Upper lobe of right lung (tissue), 1 donor: ENCODE measurements at regions not wholly inside any gene's neighbourhood (a gene's known extent, or its start where the extent isn't known, plus 50 kb on each side); places are given as distances from the start of the nearest gene placed in this dataset.

ENCODE experiments used
- ATAC-seq: fragments of 200-7000 bp; cut with Tn5 transposase; one replicate; pipeline ENCODE4 v1.9.1; 2020; ENCODE audit warnings: mild to moderate bottlenecking, moderate library complexity
- DNase-seq: peaks from one replicate; pipeline ENCODE4 v3.0.0-alpha.2; 2020
- H3K27ac ChIP-seq: fragments of 200-600 bp; one replicate; pipeline ENCODE4 v1.8.0; 2022
- H3K27me3 ChIP-seq: fragments of 200-600 bp; one replicate; pipeline ENCODE4 v1.8.0; 2022; ENCODE audit warnings: mild to moderate bottlenecking
- H3K36me3 ChIP-seq: fragments of 200-600 bp; one replicate; pipeline ENCODE4 v1.8.0; 2022
- H3K4me1 ChIP-seq: fragments of 200-600 bp; one replicate; pipeline ENCODE4 v1.8.0; 2022
- H3K4me3 ChIP-seq: fragments of 200-600 bp; one replicate; pipeline ENCODE4 v1.8.0; 2022; ENCODE audit warnings: mild to moderate bottlenecking
- H3K9me3 ChIP-seq: fragments of 200-600 bp; one replicate; pipeline ENCODE4 v1.8.0; 2022
- CTCF ChIP-seq: fragments of 200-600 bp; IDR thresholded peaks from one replicate; pipeline ENCODE4 v1.8.0; 2022; ENCODE audit warnings: antibody characterized with exemption
- intact Hi-C: fragments of 100-400 bp; cut with DNase I; formaldehyde crosslinking; loops from one replicate; pipeline ENCODE4 v1.11.0; 2022
- donor health status: DM: no; HTN: yes; CAD: no; lungs with severe emphysema.

GRCh38 chr4:116531870-116532269 lies 553.5 kb downstream of the TRAM1L1 start:
- Histone ChIP-seq H3K4me3 (no peak overlapping the region), H3K27ac (no peak overlapping the region), H3K27me3 (no peaks in the 10 kb centered on the region), H3K4me1 (no peaks in the 10 kb centered on the region), H3K9me3 (no peaks in the 10 kb centered on the region), H3K36me3 (no peaks in the 10 kb centered on the region)
- intact Hi-C loops: no loop called here
- no peak for ATAC-seq
- no peak for TF ChIP-seq CTCF
- DNase-seq: no peak

- DNase-seq: no peak
- H3K9me3 ChIP-seq: no peaks in the 10 kb centered on the region
- no peak overlapping the region for H3K4me3 ChIP-seq
- ATAC-seq: no peak
- H3K27me3 ChIP-seq: no peaks in the 10 kb centered on the region
- intact Hi-C loops: no loop called here
- H3K27ac ChIP-seq: no peak overlapping the region
- no peaks in the 10 kb centered on the region for H3K36me3 ChIP-seq
- no peak for TF ChIP-seq CTCF
- H3K4me1 ChIP-seq: no peaks in the 10 kb centered on the region
Measured at GRCh38 chr4:116531026-116531425, 554.4 kb downstream of the TRAM1L1 start.

DNA sequence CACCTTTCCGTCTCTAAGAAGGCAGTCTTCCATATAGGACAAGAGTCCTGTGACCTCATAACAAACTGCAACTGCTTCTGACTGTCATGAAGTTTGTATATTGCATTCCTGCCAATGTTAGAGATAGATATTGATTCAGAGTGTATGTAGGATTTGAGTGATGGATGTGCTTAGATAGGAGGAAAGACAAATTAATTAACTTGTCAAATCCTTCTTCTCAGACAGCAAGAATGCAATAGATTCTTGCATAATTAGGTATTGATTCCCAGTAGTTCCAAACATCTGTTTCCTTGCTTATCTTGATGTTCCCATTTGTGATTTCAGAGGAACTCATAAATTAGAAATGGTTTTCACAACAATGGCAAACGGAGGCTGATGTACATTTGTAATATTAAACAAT lies 555.3 kb downstream of the TRAM1L1 start:
- TF ChIP-seq CTCF: no peak
- intact Hi-C loops: no loop called here
- Histone ChIP-seq H3K27ac (no peak overlapping the region), H3K4me3 (no peak overlapping the region), H3K36me3 (no peaks in the 10 kb centered on the region), H3K9me3 (no peaks in the 10 kb centered on the region), H3K4me1 (no peaks in the 10 kb centered on the region), H3K27me3 (no peaks in the 10 kb centered on the region)
- DNase-seq (no peak), ATAC-seq (no peak)

- no peak for DNase-seq
- no peak for TF ChIP-seq CTCF
- Histone ChIP-seq H3K4me3 (no peak overlapping the region), H3K27me3 (no peaks in the 10 kb centered on the region), H3K4me1 (no peaks in the 10 kb centered on the region), H3K27ac (no peak overlapping the region), H3K36me3 (no peaks in the 10 kb centered on the region), H3K9me3 (no peaks in the 10 kb centered on the region)
- ATAC-seq: no peak
- intact Hi-C loops: no loop called here
Measured at GRCh38 chr4:116529129-116529528, 556.2 kb downstream of the TRAM1L1 start.

GRCh38 chr4:116522922-116523321 lies 562.5 kb downstream of the TRAM1L1 start:
- TF ChIP-seq CTCF: no peak
- Histone ChIP-seq H3K27me3 (no peaks in the 10 kb centered on the region), H3K27ac (no peak overlapping the region), H3K36me3 (no peaks in the 10 kb centered on the region), H3K4me1 (no peaks in the 10 kb centered on the region), H3K4me3 (no peak overlapping the region), H3K9me3 (no peaks in the 10 kb centered on the region)
- no peak for ATAC-seq
- intact Hi-C loops: no loop called here
- DNase-seq: no peak

DNA sequence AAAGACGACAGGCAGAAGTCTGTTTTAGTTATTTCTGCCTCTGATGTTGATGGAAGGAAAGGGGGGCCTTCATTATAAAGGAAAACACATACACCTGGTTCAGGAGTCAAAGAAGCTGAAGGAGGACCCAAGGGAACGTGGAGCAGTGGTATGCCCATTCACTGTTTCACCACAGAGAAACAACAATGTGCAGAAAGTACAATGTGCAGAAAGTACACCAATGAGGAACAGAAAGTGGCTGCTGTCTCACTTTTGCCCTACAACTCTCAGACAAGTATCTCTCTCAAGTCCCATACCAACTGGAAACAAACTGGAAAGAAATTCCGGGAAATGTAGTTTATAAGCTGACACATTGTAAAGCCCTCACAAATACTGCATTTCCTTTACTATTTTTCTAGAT lies 564.5 kb downstream of the TRAM1L1 start:
- TF ChIP-seq CTCF: no peak
- Histone ChIP-seq H3K27ac (no peak overlapping the region), H3K27me3 (no peaks in the 10 kb centered on the region), H3K9me3 (no peaks in the 10 kb centered on the region), H3K4me1 (no peaks in the 10 kb centered on the region), H3K36me3 (no peaks in the 10 kb centered on the region), H3K4me3 (no peak overlapping the region)
- intact Hi-C loops: no loop called here
- DNase-seq (no peak), ATAC-seq (no peak)
